ENCODE measurements at regions not wholly inside any gene's neighbourhood (a gene's known extent, or its start where the extent isn't known, plus 50 kb on each side); places are given as distances from the start of the nearest gene placed in this dataset.

GRCh38 chr15:35697549-35698299 lies 151.8 kb upstream of the DPH6 start:
- TF ChIP-seq CTCF (IDR thresholded peaks at IDR 0.05) (no peak), EZH2 (IDR thresholded peaks at IDR 0.05; ENCODE audit: borderline replicate concordance, insufficient read depth, low read depth, low read length, poor library complexity, severe bottlenecking) (no peak)
